HepG2 (cell line): ENCODE measurements at regions not wholly inside any gene's neighbourhood (a gene's known extent, or its start where the extent isn't known, plus 50 kb on each side); places are given as distances from the start of the nearest gene placed in this dataset.
A peak's percentile ranks its signal among the peaks of the same experiment; 100 is the strongest.

Experiments used
- ATF7 ChIP-seq, 2 experiments: fragments of 450-650 bp in 1 of 2; sonication (generic) in 1 of 2; formaldehyde crosslinking in 1 of 2; IDR thresholded peaks; 2 replicates each; pipeline versions ENCODE4 v1.4.0 to v1.6.1; 2016 to 2020; ENCODE audit warnings: antibody characterized with exemption in 1 of 2, mild to moderate bottlenecking in 1 of 2, missing genetic modification reagents in 1 of 2
- CEBPB ChIP-seq: IDR thresholded peaks from 2 replicates; pipeline ENCODE4 v1.6.1; 2011; ENCODE audit warnings: low read depth, low read length, improper control_type of control experiment, borderline replicate concordance
- ELF1 ChIP-seq: sonication (generic); formaldehyde crosslinking; IDR thresholded peaks from 2 replicates; pipeline ENCODE4 v1.4.0; 2020; ENCODE audit warnings: missing genetic modification reagents
- FIP1L1 ChIP-seq: fragments of 200-400 bp; formaldehyde crosslinking; IDR thresholded peaks from 2 replicates; pipeline ENCODE4 v1.6.1; 2018; ENCODE audit warnings: low read depth, mild to moderate bottlenecking, low read length, moderate library complexity, borderline replicate concordance; ENCODE audit not compliant: insufficient read depth
- HMG20B ChIP-seq: conservative IDR thresholded peaks from 2 replicates; pipeline ENCODE4 v1.6.1; 2016; ENCODE audit warnings: missing genetic modification reagents, missing compliant biosample characterization
- KLF6 ChIP-seq: IDR thresholded peaks from 2 replicates; pipeline ENCODE4 v1.8.0; 2016; ENCODE audit warnings: missing biosample characterization, missing genetic modification reagents
- KMT2A ChIP-seq: sonication (generic); formaldehyde crosslinking; IDR thresholded peaks from 2 replicates; pipeline ENCODE4 v1.4.0; 2020; ENCODE audit warnings: missing genetic modification reagents
- NCOR1 ChIP-seq: fragments of 200-600 bp; sonication (generic); IDR thresholded peaks from 2 replicates; pipeline ENCODE4 v1.7.0; 2017; ENCODE audit warnings: antibody characterized with exemption, low read length, borderline replicate concordance
- NFRKB ChIP-seq: fragments of 450-650 bp; IDR thresholded peaks from 2 replicates; pipeline ENCODE4 v1.6.1; 2017
- NFYC ChIP-seq: IDR thresholded peaks from 2 replicates; pipeline ENCODE4 v1.6.1; 2016; ENCODE audit warnings: missing genetic modification reagents, missing compliant biosample characterization
- PPARG ChIP-seq: conservative IDR thresholded peaks from 2 replicates; pipeline ENCODE4 v1.6.1; 2016; ENCODE audit warnings: missing biosample characterization, missing genetic modification reagents
- RCOR2 ChIP-seq: IDR thresholded peaks from 2 replicates; pipeline ENCODE4 v1.6.1; 2016; ENCODE audit warnings: missing biosample characterization, missing genetic modification reagents
- RFXAP ChIP-seq: sonication (generic); formaldehyde crosslinking; IDR thresholded peaks from 2 replicates; pipeline ENCODE4 v1.4.0; 2020; ENCODE audit warnings: missing genetic modification reagents, borderline replicate concordance
- SAP130 ChIP-seq: IDR thresholded peaks from 2 replicates; pipeline ENCODE4 v1.6.1; 2016; ENCODE audit warnings: low read depth
- TAF15 ChIP-seq: fragments of 200-400 bp; formaldehyde crosslinking; IDR thresholded peaks from one replicate; pipeline ENCODE4 v1.6.1; 2018; ENCODE audit warnings: mild to moderate bottlenecking, low read depth, low read length; ENCODE audit not compliant: poor library complexity, severe bottlenecking
- TBX3 ChIP-seq: fragments of 450-650 bp; IDR thresholded peaks from 2 replicates; pipeline ENCODE4 v1.6.1; 2017; ENCODE audit warnings: antibody characterized with exemption, mild to moderate bottlenecking, inconsistent platforms, borderline replicate concordance
- ZMYM2 ChIP-seq: sonication (generic); formaldehyde crosslinking; IDR thresholded peaks from 2 replicates; pipeline ENCODE4 v1.8.0; 2022; ENCODE audit warnings: mild to moderate bottlenecking, missing genetic modification reagents
- ZMYM3 ChIP-seq: sonication (generic); formaldehyde crosslinking; IDR thresholded peaks from 2 replicates; pipeline ENCODE4 v1.5.1; 2020; ENCODE audit warnings: mild to moderate bottlenecking, missing genetic modification reagents
- ZNF235 ChIP-seq: sonication (generic); formaldehyde crosslinking; IDR thresholded peaks from 2 replicates; pipeline ENCODE4 v1.8.1; 2023; ENCODE audit warnings: mild to moderate bottlenecking, missing genetic modification reagents, borderline replicate concordance
- ZNF430 ChIP-seq: sonication (generic); formaldehyde crosslinking; IDR thresholded peaks from 2 replicates; pipeline ENCODE4 v1.9.0; 2021; ENCODE audit warnings: mild to moderate bottlenecking, missing genetic modification reagents
- ZNF547 ChIP-seq: sonication (generic); formaldehyde crosslinking; IDR thresholded peaks from 2 replicates; pipeline ENCODE4 v1.5.1; 2020; ENCODE audit warnings: mild to moderate bottlenecking, missing genetic modification reagents
- ZNF577 ChIP-seq: sonication (generic); formaldehyde crosslinking; IDR thresholded peaks from 2 replicates; pipeline ENCODE4 v1.4.0; 2020; ENCODE audit warnings: mild to moderate bottlenecking, low read depth, missing genetic modification reagents, borderline replicate concordance
- ZNF619 ChIP-seq: sonication (generic); formaldehyde crosslinking; IDR thresholded peaks from 2 replicates; pipeline ENCODE4 v1.4.0; 2020; ENCODE audit warnings: mild to moderate bottlenecking, missing genetic modification reagents
- ZNF7 ChIP-seq: IDR thresholded peaks from 2 replicates; pipeline ENCODE4 v1.6.1; 2016; ENCODE audit warnings: missing biosample characterization, missing genetic modification reagents
- ZNF839 ChIP-seq: sonication (generic); formaldehyde crosslinking; IDR thresholded peaks from 2 replicates; pipeline ENCODE4 v1.4.0; 2020; ENCODE audit warnings: missing genetic modification reagents, mild to moderate bottlenecking, borderline replicate concordance
- TF ChIP-seq, protein P1 (sequence below): sonication (generic); formaldehyde crosslinking; IDR thresholded peaks from 2 replicates; pipeline ENCODE4 v1.8.1; 2023; ENCODE audit warnings: mild to moderate bottlenecking, missing genetic modification reagents, borderline replicate concordance
- TF ChIP-seq, protein P2 (sequence below): sonication (generic); formaldehyde crosslinking; IDR thresholded peaks from 2 replicates; pipeline ENCODE4 v1.8.0; 2022; ENCODE audit warnings: mild to moderate bottlenecking, missing genetic modification reagents
- TF ChIP-seq, protein P3 (sequence below): sonication (generic); formaldehyde crosslinking; IDR thresholded peaks from 2 replicates; pipeline ENCODE4 v1.4.0; 2020; ENCODE audit warnings: mild to moderate bottlenecking, missing genetic modification reagents
- TF ChIP-seq, protein P4 (sequence below): sonication (generic); formaldehyde crosslinking; conservative IDR thresholded peaks from 2 replicates; pipeline ENCODE4 v1.4.0; 2020; ENCODE audit warnings: missing genetic modification reagents

DNA sequence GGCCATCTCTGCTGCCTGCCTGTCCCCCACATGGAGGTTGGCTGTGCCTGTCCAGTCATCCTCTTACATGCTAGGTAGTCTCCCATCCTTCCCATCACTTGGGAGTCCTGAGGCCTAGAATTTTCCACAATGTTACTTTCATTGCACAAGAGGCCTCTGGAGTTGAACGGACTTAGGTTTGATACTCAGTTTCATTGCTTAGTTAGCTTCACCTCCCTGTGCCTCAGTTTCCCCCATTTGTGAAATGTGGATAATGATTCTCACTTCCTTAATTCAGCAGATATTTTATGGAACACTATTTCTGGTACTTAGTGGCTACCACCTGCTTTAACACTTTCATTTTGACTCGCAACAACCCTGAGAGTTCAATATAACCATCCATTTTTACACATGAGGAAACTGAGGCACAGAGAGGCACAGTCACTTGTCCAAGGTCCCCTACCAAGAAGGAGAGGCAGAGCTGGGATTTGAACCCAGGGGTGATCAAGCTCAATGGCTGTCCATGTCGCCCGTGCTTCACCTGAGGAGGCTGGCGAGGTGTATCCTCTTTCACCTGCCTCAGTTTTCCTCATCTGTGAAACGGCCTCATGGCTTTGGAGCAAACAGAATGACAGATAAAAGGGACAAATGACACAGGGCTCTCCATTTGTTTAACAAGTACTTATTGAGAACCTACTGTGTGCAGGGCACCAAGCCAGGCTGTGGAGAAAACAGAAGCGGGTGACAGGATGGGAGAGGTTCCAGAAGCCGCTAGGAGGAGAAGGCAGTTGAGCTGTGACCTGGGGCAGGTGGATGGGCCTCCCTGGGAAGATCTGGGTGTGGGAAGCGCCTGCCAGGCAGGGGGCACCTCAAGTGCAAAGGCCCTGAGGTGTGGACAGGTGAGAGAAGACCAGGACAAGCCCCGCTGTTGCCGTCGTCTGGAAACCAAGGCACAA is 154.3 kb upstream of the PTPN1 start (continued):
- TF ChIP-seq ZMYM3 (CRISPR knock-in tag) (peak; percentile 92), ATF7 (IDR thresholded peaks at IDR 0.05) (no peak), ATF7 (CRISPR knock-in tag; IDR thresholded peaks at IDR 0.05) (no peak), RFXAP (CRISPR knock-in tag) (no peak), SAP130 (no peak), ZMYM2 (CRISPR knock-in tag) (0 out of 2 replicates have a peak, but pooled peaks have one; percentile 39), ZNF7 (CRISPR knock-in tag) (no peak), TAF15 (no peak), FIP1L1 (no peak), ZNF619 (no peak), CEBPB (peak; percentile 36; the same call in 1 of the 2 replicates), PPARG (no peak), KLF6 (CRISPR knock-in tag) (no peak), NFRKB (no peak), KMT2A (CRISPR knock-in tag) (no peak), ZNF430 (CRISPR knock-in tag) (0 out of 2 replicates have a peak, but pooled peaks have one; percentile 36), ZNF235 (no peak), NCOR1 (no peak), ZNF547 (0 out of 2 replicates have a peak, but pooled peaks have one; percentile 63), ZNF839 (CRISPR knock-in tag) (no peak), HMG20B (no peak), TBX3 (no peak), NFYC (CRISPR knock-in tag) (no peak), RCOR2 (0 out of 2 replicates have a peak, but pooled peaks have one; percentile 59), ZNF577 (CRISPR knock-in tag) (no peak), ELF1 (CRISPR knock-in tag) (no peak)
- TF ChIP-seq, protein P1, sequence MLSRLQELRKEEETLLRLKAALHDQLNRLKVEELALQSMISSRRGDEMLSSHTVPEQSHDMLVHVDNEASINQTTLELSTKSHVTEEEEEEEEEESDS (CRISPR knock-in tag): no peak
- TF ChIP-seq, protein P2, sequence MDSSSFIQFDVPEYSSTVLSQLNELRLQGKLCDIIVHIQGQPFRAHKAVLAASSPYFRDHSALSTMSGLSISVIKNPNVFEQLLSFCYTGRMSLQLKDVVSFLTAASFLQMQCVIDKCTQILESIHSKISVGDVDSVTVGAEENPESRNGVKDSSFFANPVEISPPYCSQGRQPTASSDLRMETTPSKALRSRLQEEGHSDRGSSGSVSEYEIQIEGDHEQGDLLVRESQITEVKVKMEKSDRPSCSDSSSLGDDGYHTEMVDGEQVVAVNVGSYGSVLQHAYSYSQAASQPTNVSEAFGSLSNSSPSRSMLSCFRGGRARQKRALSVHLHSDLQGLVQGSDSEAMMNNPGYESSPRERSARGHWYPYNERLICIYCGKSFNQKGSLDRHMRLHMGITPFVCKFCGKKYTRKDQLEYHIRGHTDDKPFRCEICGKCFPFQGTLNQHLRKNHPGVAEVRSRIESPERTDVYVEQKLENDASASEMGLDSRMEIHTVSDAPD (CRISPR knock-in tag): no peak
- TF ChIP-seq, protein P3, sequence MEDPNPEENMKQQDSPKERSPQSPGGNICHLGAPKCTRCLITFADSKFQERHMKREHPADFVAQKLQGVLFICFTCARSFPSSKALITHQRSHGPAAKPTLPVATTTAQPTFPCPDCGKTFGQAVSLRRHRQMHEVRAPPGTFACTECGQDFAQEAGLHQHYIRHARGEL (CRISPR knock-in tag): no peak
- TF ChIP-seq, protein P4, sequence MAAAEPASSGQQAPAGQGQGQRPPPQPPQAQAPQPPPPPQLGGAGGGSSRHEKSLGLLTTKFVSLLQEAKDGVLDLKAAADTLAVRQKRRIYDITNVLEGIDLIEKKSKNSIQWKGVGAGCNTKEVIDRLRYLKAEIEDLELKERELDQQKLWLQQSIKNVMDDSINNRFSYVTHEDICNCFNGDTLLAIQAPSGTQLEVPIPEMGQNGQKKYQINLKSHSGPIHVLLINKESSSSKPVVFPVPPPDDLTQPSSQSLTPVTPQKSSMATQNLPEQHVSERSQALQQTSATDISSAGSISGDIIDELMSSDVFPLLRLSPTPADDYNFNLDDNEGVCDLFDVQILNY (CRISPR knock-in tag): no peak
